22Rv1 (cell line): ENCODE measurements at regions not wholly inside any gene's neighbourhood (a gene's known extent, or its start where the extent isn't known, plus 50 kb on each side); places are given as distances from the start of the nearest gene placed in this dataset.
A peak's percentile ranks its signal among the peaks of the same experiment; 100 is the strongest.

Source experiments
- H3K27ac ChIP-seq: fragments of 450-650 bp; 2 replicates; pipeline ENCODE4 v1.5.1; 2017
- CTCF ChIP-seq: fragments of 450-650 bp; IDR thresholded peaks from 2 replicates; pipeline ENCODE4 v1.5.1; 2017; ENCODE audit warnings: mild to moderate bottlenecking
- ZFX ChIP-seq: fragments of 450-650 bp; IDR thresholded peaks from 2 replicates; pipeline ENCODE4 v1.6.1; 2017; ENCODE audit warnings: antibody characterized with exemption, borderline replicate concordance

- H3K27ac ChIP-seq: peak overlapping the region; percentile 40; the same call in 1 of the 2 replicates
- TF ChIP-seq CTCF (no peak), ZFX (no peak)
Measured at GRCh38 chr2:121969766-121970639, 214.6 kb downstream of the TSN start.

DNA sequence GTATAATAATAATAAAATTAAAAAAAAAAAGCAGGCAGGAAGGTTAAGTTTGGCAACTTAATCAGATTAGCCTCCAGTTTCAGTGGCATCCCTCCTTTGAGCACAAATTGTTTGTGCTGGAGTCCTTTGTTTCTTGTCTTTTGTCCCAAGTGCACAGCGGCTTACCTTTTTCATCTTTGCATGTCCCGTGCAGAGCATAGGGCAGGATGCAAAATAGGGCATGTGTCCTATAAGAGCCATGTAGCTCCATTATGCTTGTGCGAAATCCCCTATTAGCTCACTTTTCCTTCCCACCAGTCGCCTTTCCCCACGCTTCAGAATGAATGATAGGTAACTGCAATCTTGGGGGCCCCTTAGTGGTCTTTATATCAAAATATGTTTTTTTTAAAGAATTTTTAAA, 216.8 kb downstream of the TSN start:
- no peak overlapping the region for H3K27ac ChIP-seq
- TF ChIP-seq ZFX: no peak
- no peak for TF ChIP-seq CTCF

DNA sequence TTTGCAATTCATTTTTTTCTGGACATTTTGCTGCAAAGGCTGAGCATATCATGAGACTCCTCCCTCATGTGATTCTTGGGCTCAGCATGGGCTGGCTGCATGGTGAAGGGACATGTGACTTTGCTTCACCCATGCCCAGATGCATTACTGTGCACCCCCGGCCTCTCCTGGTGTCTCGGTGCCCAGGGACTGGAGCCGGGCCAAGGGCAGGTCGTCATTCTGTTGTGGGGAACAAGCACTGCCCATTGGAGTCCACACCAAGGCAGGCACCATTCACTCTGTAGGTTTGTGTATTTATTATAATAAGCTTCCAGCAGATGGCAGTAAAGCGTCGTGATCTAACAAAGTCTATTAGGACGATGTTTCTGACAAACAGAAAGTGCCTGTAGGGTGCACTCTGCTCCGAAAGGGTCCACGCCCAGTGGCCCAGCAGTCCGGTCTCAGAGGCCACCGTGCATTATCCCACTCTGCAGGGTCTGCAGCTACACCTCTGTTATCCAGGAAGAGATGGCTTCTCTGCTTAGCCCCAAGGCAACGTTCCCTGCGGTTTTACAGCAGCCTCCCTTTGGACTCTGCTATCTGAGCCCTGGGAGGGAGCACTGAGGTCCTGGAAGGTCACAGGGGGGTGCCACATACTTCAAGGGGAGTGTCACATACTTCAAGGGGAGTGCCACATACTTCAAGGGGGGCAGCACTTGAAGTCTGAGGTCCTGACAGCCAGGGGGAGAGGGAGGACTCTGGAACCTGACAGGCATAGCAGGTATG, 219.6 kb downstream of the TSN start:
- TF ChIP-seq ZFX: no peak
- TF ChIP-seq CTCF: peak; percentile 58
- no peak overlapping the region for H3K27ac ChIP-seq

DNA sequence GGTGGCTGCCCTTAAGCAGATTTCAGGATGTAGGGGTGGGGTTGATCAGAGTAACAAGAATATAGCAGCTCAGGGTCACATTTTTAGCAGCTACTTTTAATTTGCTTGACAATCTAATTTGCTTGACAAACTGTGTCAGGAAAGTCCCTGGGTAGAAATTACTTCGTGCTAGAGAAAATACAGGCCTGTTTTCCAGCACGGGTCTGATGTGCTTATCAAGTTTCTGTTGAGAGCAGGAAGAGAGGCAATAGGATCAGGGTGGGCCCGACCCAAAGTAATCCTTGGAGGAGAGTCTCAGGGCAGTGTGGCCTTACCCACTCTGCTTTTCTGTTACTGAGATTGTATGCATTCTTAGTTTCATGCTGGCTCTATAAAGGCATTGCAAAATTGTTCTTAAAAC, 221.5 kb downstream of the TSN start:
- no peak overlapping the region for H3K27ac ChIP-seq

DNA sequence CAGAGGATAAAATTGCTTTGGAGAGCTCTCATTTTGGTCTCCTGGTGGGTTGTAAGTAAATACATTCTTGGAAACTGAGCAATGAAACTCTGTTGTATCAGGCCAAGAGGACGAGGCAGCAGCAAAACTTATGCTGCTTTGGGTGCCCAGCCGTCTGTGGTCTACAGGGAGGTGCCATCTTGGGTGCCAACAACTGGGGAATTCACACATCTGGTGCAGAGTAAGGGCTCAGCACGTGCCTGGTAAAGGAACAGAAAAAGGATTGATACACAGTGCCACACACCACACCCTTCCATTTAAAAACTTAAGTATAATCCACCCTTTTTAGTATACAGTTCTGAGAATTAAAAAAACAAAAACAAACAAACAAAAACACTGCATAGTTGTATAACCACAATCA, 221.9 kb downstream of the TSN start:
- H3K27ac ChIP-seq: no peak overlapping the region
- TF ChIP-seq ZFX (no peak), CTCF (no peak)

More for the DNA sequence above, 221.5 kb downstream of the TSN start:
- TF ChIP-seq CTCF: no peak
- no peak for TF ChIP-seq ZFX

DNA sequence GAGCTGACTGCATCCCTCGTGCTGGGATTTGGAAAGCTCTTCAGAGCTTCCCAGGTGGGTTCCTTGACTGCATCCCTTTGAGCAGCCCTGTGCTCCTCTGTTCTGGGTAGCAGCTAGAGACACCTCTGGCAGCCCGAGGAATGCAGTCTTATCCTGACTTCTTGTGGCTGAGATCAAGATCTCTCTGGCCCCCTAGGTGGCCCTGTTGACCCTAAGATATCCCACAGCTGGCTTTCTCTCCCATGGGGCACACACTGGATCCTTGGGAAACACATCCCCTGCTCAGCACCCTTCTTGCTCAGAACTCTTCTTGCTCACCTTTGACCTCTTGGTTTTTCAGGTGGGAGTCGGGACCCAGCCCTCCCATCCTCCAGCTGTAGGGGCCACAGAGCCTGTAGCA, 237.2 kb downstream of the TSN start:
- no peak overlapping the region for H3K27ac ChIP-seq
- TF ChIP-seq CTCF: no peak

GRCh38 chr2:121993682-121994081, 238.2 kb downstream of the TSN start:
- TF ChIP-seq ZFX: no peak
- TF ChIP-seq CTCF: no peak
- H3K27ac ChIP-seq: no peak overlapping the region
